ENCODE measurements at regions not wholly inside any gene's neighbourhood (a gene's known extent, or its start where the extent isn't known, plus 50 kb on each side); places are given as distances from the start of the nearest gene placed in this dataset.

- Histone ChIP-seq H3K36me3 (replicated peaks in 1 of 2; ENCODE audit: control insufficient read depth in 1 of 2, insufficient read depth in 2 of 2, low read length in 1 of 2) (no peaks in the 10 kb centered on the region), H3K9ac (no peak overlapping the region), H2AFZ (ENCODE audit: low read depth) (no peak overlapping the region), H4K20me1 (ENCODE audit: insufficient read depth) (no peaks in the 10 kb centered on the region), H3K9me3 (peaks cover 8% of the 10 kb centered on the region; the same call in 1 of the 2 replicates), H3K27me3 (ENCODE audit: insufficient read depth) (no peaks in the 10 kb centered on the region), H3K27ac (ENCODE audit: low read depth in 2 of 2, low read length in 1 of 2) (peak overlapping the region in 1 of 2 experiments; percentile 64; a peak in 2 of 4 replicates), H3K4me3 (ENCODE audit: low read depth in 2 of 2, low read length in 1 of 2) (no peak overlapping the region), H3K79me2 (ENCODE audit: insufficient read depth) (no peaks in the 10 kb centered on the region), H3K4me1 (ENCODE audit: control insufficient read depth in 1 of 2, insufficient read depth in 2 of 2, low read depth in 1 of 2, low read length in 1 of 2) (peaks cover 3 to 9% of the 10 kb centered on the region in 2 experiments; a peak in 2 of 4 replicates), H3F3A (replicated peaks; ENCODE audit: insufficient read depth) (peaks cover 10% of the 10 kb centered on the region), H3K9me2 (no peaks in the 10 kb centered on the region), H3K4me2 (0 out of 2 replicates have a peak overlapping the region, but pooled peaks have one; percentile 12)
- 21% methylated on average over 3 of the region's 3 CpGs for WGBS (ENCODE audit: low lambda C conversion rate)
- CTCF ChIA-PET = no interaction called here
- DNase-seq = peak; percentile 28
- POLR2A ChIA-PET = no interaction called here
- TF ChIP-seq POLR2AphosphoS5 (IDR thresholded peaks at IDR 0.05; ENCODE audit: low read depth, low read length) (peak; percentile 78; the same call in 1 of the 2 replicates), USF1 (IDR thresholded peaks at IDR 0.05; ENCODE audit: borderline replicate concordance, low read depth) (no peak), ZBTB33 (IDR thresholded peaks at IDR 0.05; ENCODE audit: borderline replicate concordance, low read depth) (peak; percentile 37; the same call in 1 of the 2 replicates), TAF1 (IDR thresholded peaks at IDR 0.05; ENCODE audit: borderline replicate concordance, low read depth, low read length) (peak; percentile 16; the same call in 1 of the 2 replicates), CTCF (IDR thresholded peaks at IDR 0.05) (no peak), CHD2 (IDR thresholded peaks at IDR 0.05; ENCODE audit: low read length, partially characterized antibody) (no peak), TCF12 (IDR thresholded peaks at IDR 0.05) (peak; percentile 98), GABPA (IDR thresholded peaks at IDR 0.05; ENCODE audit: low read depth) (no peak), ELF1 (IDR thresholded peaks at IDR 0.05) (no peak), MEF2A (IDR thresholded peaks at IDR 0.05; ENCODE audit: borderline replicate concordance, low read depth) (no peak), FOXM1 (IDR thresholded peaks at IDR 0.05; ENCODE audit: low read depth) (no peak), EZH2phosphoT487 (IDR thresholded peaks at IDR 0.05; ENCODE audit: borderline replicate concordance, low read depth) (no peak), FOXJ3 (CRISPR knock-in tag; IDR thresholded peaks at IDR 0.05) (no peak), NFIC (IDR thresholded peaks at IDR 0.05; ENCODE audit: borderline replicate concordance) (peak; percentile 23; the same call in 1 of the 2 replicates), JUND (IDR thresholded peaks at IDR 0.05) (peak; percentile 74), FOSL2 (IDR thresholded peaks at IDR 0.05; ENCODE audit: borderline replicate concordance, low read depth) (peak; percentile 85), TEAD4 (IDR thresholded peaks at IDR 0.05; ENCODE audit: borderline replicate concordance, insufficient read depth) (no peak), USF2 (IDR thresholded peaks at IDR 0.05; ENCODE audit: borderline replicate concordance, low read depth, low read length) (no peak), EP300 (IDR thresholded peaks at IDR 0.05; ENCODE audit: borderline replicate concordance in 1 of 2, low read depth in 1 of 2, low read length in 1 of 2) (peak; percentile 38 to 71; a peak in 1 of 4 replicates), IRF3 (IDR thresholded peaks at IDR 0.05; ENCODE audit: low read depth, low read length) (no peak), RAD21 (IDR thresholded peaks at IDR 0.05; ENCODE audit: low read length) (no peak), RXRA (IDR thresholded peaks at IDR 0.05; ENCODE audit: borderline replicate concordance, low read depth) (peak; percentile 59; the same call in 1 of the 2 replicates), RFX5 (IDR thresholded peaks at IDR 0.05; ENCODE audit: low read length) (no peak), SIN3A (IDR thresholded peaks at IDR 0.05; ENCODE audit: borderline replicate concordance, low read depth, low read length) (0 out of 2 replicates have a peak, but pooled peaks have one; percentile 41), RCOR1 (IDR thresholded peaks at IDR 0.05; ENCODE audit: low read length) (no peak), MXI1 (IDR thresholded peaks at IDR 0.05; ENCODE audit: low read depth, low read length) (no peak)
Observed at GRCh38 chr13:48801255-48801654, 147.5 kb downstream of the CYSLTR2 start.
